IMR-90 (cell line): ENCODE measurements at regions not wholly inside any gene's neighbourhood (a gene's known extent, or its start where the extent isn't known, plus 50 kb on each side); places are given as distances from the start of the nearest gene placed in this dataset.

Experiments used
- BHLHE40 ChIP-seq: fragments of 150-350 bp; IDR thresholded peaks from 2 replicates; pipeline ENCODE4 v1.6.1; 2016; ENCODE audit warnings: mild to moderate bottlenecking, low read depth, low read length
- CEBPB ChIP-seq: IDR thresholded peaks from 2 replicates; pipeline ENCODE4 v1.6.1; 2012; ENCODE audit warnings: low read depth, low read length, improper control_type of control experiment
- CHD1 ChIP-seq: IDR thresholded peaks from 2 replicates; pipeline ENCODE4 v1.6.1; 2012; ENCODE audit warnings: low read depth, low read length, improper control_type of control experiment
- CTCF ChIP-seq: conservative IDR thresholded peaks from 2 replicates; pipeline ENCODE4 v1.5.1; 2012; ENCODE audit warnings: mild to moderate bottlenecking, low read depth, low read length, improper control_type of control experiment
- MAFK ChIP-seq: IDR thresholded peaks from 2 replicates; pipeline ENCODE4 v1.6.1; 2012; ENCODE audit warnings: low read depth, low read length, improper control_type of control experiment
- MAZ ChIP-seq: IDR thresholded peaks from 2 replicates; pipeline ENCODE4 v1.6.1; 2012; ENCODE audit warnings: low read depth, mild to moderate bottlenecking, low read length, improper control_type of control experiment, moderate library complexity, borderline replicate concordance
- MXI1 ChIP-seq: IDR thresholded peaks from 2 replicates; pipeline ENCODE4 v1.6.1; 2012; ENCODE audit warnings: low read depth, mild to moderate bottlenecking, low read length, moderate library complexity, borderline replicate concordance
- NFE2L2 ChIP-seq: fragments of 150-350 bp; IDR thresholded peaks from 2 replicates; pipeline ENCODE4 v1.6.1; 2016; ENCODE audit warnings: low read depth, mild to moderate bottlenecking, low read length
- POLR2A ChIP-seq: IDR thresholded peaks from 2 replicates; pipeline ENCODE4 v1.6.1; 2012; ENCODE audit warnings: mild to moderate bottlenecking, low read depth, low read length
- RAD21 ChIP-seq: IDR thresholded peaks from 2 replicates; pipeline ENCODE4 v1.6.1; 2012; ENCODE audit warnings: low read length, improper control_type of control experiment
- RCOR1 ChIP-seq: IDR thresholded peaks from 2 replicates; pipeline ENCODE4 v1.6.1; 2012; ENCODE audit warnings: mild to moderate bottlenecking, low read length, improper control_type of control experiment; ENCODE audit not compliant: insufficient replicate concordance
- RFX5 ChIP-seq: IDR thresholded peaks from 2 replicates; pipeline ENCODE4 v1.8.0; 2012; ENCODE audit warnings: low read depth, mild to moderate bottlenecking, low read length, moderate library complexity

- TF ChIP-seq CEBPB: no peak
- no peak for TF ChIP-seq RAD21
- TF ChIP-seq POLR2A: no peak
- no peak for TF ChIP-seq CTCF
- TF ChIP-seq CHD1: no peak
- TF ChIP-seq BHLHE40: no peak
- no peak for TF ChIP-seq MXI1
- no peak for TF ChIP-seq RCOR1
- TF ChIP-seq MAFK: no peak
- TF ChIP-seq MAZ: no peak
- TF ChIP-seq NFE2L2: no peak
- TF ChIP-seq RFX5: no peak
These were observed 153.9 kb downstream of the UTRN start for GRCh38 chr6:144439016-144439415.
